H9 (cell line): ENCODE measurements at regions not wholly inside any gene's neighbourhood (a gene's known extent, or its start where the extent isn't known, plus 50 kb on each side); places are given as distances from the start of the nearest gene placed in this dataset.

Source experiments
- DNase-seq: peaks from one replicate; pipeline ENCODE4 v3.0.0-alpha.2; 2017
- H2AFZ ChIP-seq: one replicate; pipeline ENCODE4 v1.6.1; 2013; ENCODE audit warnings: mild to moderate bottlenecking, low read length, control low read depth, moderate library complexity
- H2AK5ac ChIP-seq: 2 replicates; pipeline ENCODE4 v1.6.1; 2013; ENCODE audit warnings: low read length, control low read depth, mixed read lengths; ENCODE audit not compliant: insufficient read length
- H2BK120ac ChIP-seq: one replicate; pipeline ENCODE4 v1.6.1; 2013; ENCODE audit warnings: low read depth, mild to moderate bottlenecking, low read length, control low read depth, inconsistent platforms; ENCODE audit not compliant: poor library complexity, severe bottlenecking
- H2BK12ac ChIP-seq: 2 replicates; pipeline ENCODE4 v1.6.1; 2013; ENCODE audit warnings: low read length, control low read depth, mixed read lengths, low read depth; ENCODE audit not compliant: insufficient read length
- H2BK15ac ChIP-seq: 2 replicates; pipeline ENCODE4 v1.6.1; 2013; ENCODE audit warnings: low read depth, low read length, control low read depth
- H2BK20ac ChIP-seq: one replicate; pipeline ENCODE4 v1.6.1; 2013; ENCODE audit warnings: low read depth, mild to moderate bottlenecking, low read length, control low read depth, inconsistent platforms; ENCODE audit not compliant: poor library complexity, severe bottlenecking
- H2BK5ac ChIP-seq: 2 replicates; pipeline ENCODE4 v1.6.1; 2013; ENCODE audit warnings: low read length, control low read depth, mixed read lengths; ENCODE audit not compliant: insufficient read length
- H3K14ac ChIP-seq: 2 replicates; pipeline ENCODE4 v1.6.1; 2013; ENCODE audit warnings: low read length, control low read depth; ENCODE audit not compliant: insufficient read depth
- H3K18ac ChIP-seq: 2 replicates; pipeline ENCODE4 v1.6.1; 2013; ENCODE audit warnings: low read depth, mild to moderate bottlenecking, mixed read lengths, low read length, control low read depth; ENCODE audit not compliant: insufficient read length
- H3K23ac ChIP-seq: 2 replicates; pipeline ENCODE4 v1.6.1; 2013; ENCODE audit warnings: low read length, control low read depth, mixed read lengths, low read depth; ENCODE audit not compliant: insufficient read length
- H3K23me2 ChIP-seq: 2 replicates; pipeline ENCODE4 v1.6.1; 2013; ENCODE audit warnings: low read depth, mild to moderate bottlenecking, mixed read lengths, low read length, control low read depth; ENCODE audit not compliant: insufficient read length, poor library complexity, severe bottlenecking
- H3K27ac ChIP-seq: 2 replicates; pipeline ENCODE4 v1.5.1; 2013; ENCODE audit warnings: low read length, control low read depth, mixed read lengths, low read depth; ENCODE audit not compliant: insufficient read length
- H3K27me3 ChIP-seq: 2 replicates; pipeline ENCODE4 v1.6.1; 2013; ENCODE audit warnings: low read length, control low read depth, inconsistent platforms; ENCODE audit not compliant: insufficient read depth
- H3K4ac ChIP-seq: 2 replicates; pipeline ENCODE4 v1.6.1; 2013; ENCODE audit warnings: low read depth, mild to moderate bottlenecking, control low read depth, inconsistent platforms, low read length, moderate library complexity
- H3K4me1 ChIP-seq: 2 replicates; pipeline ENCODE4 v1.6.1; 2013; ENCODE audit warnings: low read length, control low read depth, inconsistent platforms; ENCODE audit not compliant: insufficient read depth
- H3K4me2 ChIP-seq: 2 replicates; pipeline ENCODE4 v1.6.1; 2013; ENCODE audit warnings: low read length, control low read depth, mixed read lengths; ENCODE audit not compliant: insufficient read length, insufficient read depth
- H3K56ac ChIP-seq: 2 replicates; pipeline ENCODE4 v1.6.1; 2013; ENCODE audit warnings: low read depth, mild to moderate bottlenecking, mixed read lengths, low read length, control low read depth; ENCODE audit not compliant: insufficient read length
- H3K79me1 ChIP-seq: 2 replicates; pipeline ENCODE4 v1.6.1; 2013; ENCODE audit warnings: low read depth, mild to moderate bottlenecking, moderate library complexity, low read length, control low read depth, inconsistent platforms; ENCODE audit not compliant: insufficient read depth, poor library complexity, severe bottlenecking
- H3K79me2 ChIP-seq: 2 replicates; pipeline ENCODE4 v1.6.1; 2013; ENCODE audit warnings: low read length, control low read depth, inconsistent platforms; ENCODE audit not compliant: insufficient read depth
- H3K9ac ChIP-seq: 2 replicates; pipeline ENCODE4 v1.6.1; 2013; ENCODE audit warnings: low read length, control low read depth, mixed read lengths; ENCODE audit not compliant: insufficient read length; ENCODE audit errors: extremely low read depth
- H3K9me3 ChIP-seq: one replicate; pipeline ENCODE4 v1.6.1; 2013; ENCODE audit warnings: low read depth, low read length, inconsistent platforms; ENCODE audit not compliant: control insufficient read depth
- H3T11ph ChIP-seq: one replicate; pipeline ENCODE4 v1.6.1; 2013; ENCODE audit warnings: mild to moderate bottlenecking, low read length, control low read depth, inconsistent platforms
- H4K20me1 ChIP-seq: one replicate; pipeline ENCODE4 v1.6.1; 2013; ENCODE audit not compliant: control insufficient read depth, insufficient read length, insufficient read depth
- H4K5ac ChIP-seq: 2 replicates; pipeline ENCODE4 v1.6.1; 2013; ENCODE audit warnings: low read depth, mild to moderate bottlenecking, mixed read lengths, low read length, control low read depth; ENCODE audit not compliant: insufficient read length
- H4K8ac ChIP-seq: replicated peaks from 2 replicates; pipeline ENCODE4 v1.6.1; 2013; ENCODE audit warnings: low read length, control low read depth, mixed read lengths, low read depth; ENCODE audit not compliant: insufficient read length
- H4K91ac ChIP-seq: 2 replicates; pipeline ENCODE4 v1.6.1; 2013; ENCODE audit warnings: low read depth, mild to moderate bottlenecking, moderate library complexity, mixed read lengths, low read length, control low read depth; ENCODE audit not compliant: insufficient read length
- H3K27ac Mint-ChIP-seq, 3 experiments: 2 replicates in 2 of 3; 3 replicates in 1 of 3; pipeline ENCODE4 v1.8.0; 2020 to 2021; ENCODE audit warnings: mixed read lengths in 3 of 3, mild to moderate bottlenecking in 1 of 3, moderate library complexity in 1 of 3
- H3K27me3 Mint-ChIP-seq: 2 replicates; pipeline ENCODE4 v1.8.0; 2021; ENCODE audit warnings: low read depth, mild to moderate bottlenecking, moderate library complexity, mixed read lengths
- H3K36me3 Mint-ChIP-seq, 3 experiments: 2 replicates in 2 of 3; 3 replicates in 1 of 3; pipeline ENCODE4 v1.8.0; 2020 to 2021; ENCODE audit warnings: low read depth in 3 of 3, mixed read lengths in 3 of 3; ENCODE audit not compliant: insufficient read depth in 1 of 3
- H3K4me1 Mint-ChIP-seq, 2 experiments: 2 replicates each; pipeline ENCODE4 v1.8.0; 2020; ENCODE audit warnings: mixed read lengths in 2 of 2
- H3K4me3 Mint-ChIP-seq, 2 experiments: 2 replicates in 1 of 2; 3 replicates in 1 of 2; pipeline ENCODE4 v1.8.0; 2020 to 2021; ENCODE audit warnings: mild to moderate bottlenecking in 2 of 2, mixed read lengths in 2 of 2, moderate library complexity in 1 of 2
- H3K9me3 Mint-ChIP-seq, 2 experiments: 2 replicates in 1 of 2; 3 replicates in 1 of 2; pipeline ENCODE4 v1.8.0; 2020; ENCODE audit warnings: mild to moderate bottlenecking in 2 of 2, mixed read lengths in 2 of 2, moderate library complexity in 1 of 2
- WGBS: extraction: QIAGEN DNeasy Blood & Tissue Kit; methylation state at CpG from one replicate; pipeline ENCODE4 v1.1.7; 2013; ENCODE audit warnings: missing lambda C conversion rate, low lambda C conversion rate, mixed read lengths; ENCODE audit not compliant: insufficient read length; ENCODE audit errors: extremely low coverage; 5-methylcytosine and 5-hydroxymethylcytosine counted together
- TF ChIP-seq, protein P1 (sequence below): fragments of 200-600 bp; sonication (generic); conservative IDR thresholded peaks from 3 replicates; pipeline ENCODE4 v1.8.0; 2021; ENCODE audit warnings: antibody characterized with exemption, mild to moderate bottlenecking

DNA sequence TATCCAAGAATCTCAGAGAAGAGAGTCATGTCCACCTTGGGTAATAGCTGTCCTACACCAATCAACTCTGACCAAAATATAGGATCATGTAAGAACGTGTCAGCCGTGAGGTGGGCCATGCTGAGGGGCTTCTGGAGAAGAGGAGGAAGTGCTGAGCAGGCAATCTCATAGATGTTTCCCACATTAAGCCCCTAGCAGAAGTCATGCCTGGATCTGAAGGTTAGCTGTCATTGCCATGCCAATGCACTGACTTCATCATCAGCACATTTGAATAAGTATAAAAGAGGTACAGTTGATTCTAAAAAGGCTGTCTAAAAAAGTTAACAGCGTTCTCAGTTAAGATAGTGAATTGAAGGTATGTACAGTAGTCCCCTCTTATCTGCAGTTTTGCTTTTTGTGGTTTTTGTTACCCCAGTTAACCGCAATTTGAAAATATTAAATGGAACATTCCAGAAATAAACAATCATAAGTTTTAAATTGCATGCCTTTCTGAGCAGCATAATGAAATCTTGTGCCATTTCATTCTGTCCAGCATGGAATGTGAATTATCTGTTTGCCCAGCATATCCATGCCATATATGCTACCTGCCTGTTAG, 67.2 kb upstream of the TMEM17 start:
- H3K27ac ChIP-seq, result no peak overlapping the region
- no peak overlapping the region for H2BK15ac ChIP-seq
- no peak overlapping the region for H3K4ac ChIP-seq
- H4K20me1 ChIP-seq, result no peaks in the 10 kb centered on the region
- H2BK120ac ChIP-seq, result no peak overlapping the region
- H3K79me2 ChIP-seq, result no peaks in the 10 kb centered on the region
- H3K9me3 ChIP-seq, result no peaks in the 10 kb centered on the region
- H2AK5ac ChIP-seq, result no peak overlapping the region
- no peak overlapping the region for H2AFZ ChIP-seq
- H3K23me2 ChIP-seq, result peaks cover 9% of the 10 kb centered on the region
- Mint-ChIP-seq H3K27ac (no peak overlapping the region), H3K4me1 (peaks cover 14 to 16% of the 10 kb centered on the region in 2 experiments), H3K36me3 (no peaks in the 10 kb centered on the region), H3K27me3 (peaks cover 21% of the 10 kb centered on the region), H3K9me3 (no peaks in the 10 kb centered on the region), H3K4me3 (no peak overlapping the region)
- H3K14ac ChIP-seq, result no peak overlapping the region
- H3K4me2 ChIP-seq, result no peak overlapping the region
- no peak overlapping the region for H3T11ph ChIP-seq
- H3K4me1 ChIP-seq, result no peaks in the 10 kb centered on the region
- H2BK12ac ChIP-seq, result no peak overlapping the region
- peaks cover 4% of the 10 kb centered on the region; the same call in 1 of the 2 replicates for H3K27me3 ChIP-seq
- no peak overlapping the region for H3K9ac ChIP-seq
- WGBS, result no CpG with 5 or more reads among the region's 4 CpGs
- H3K23ac ChIP-seq, result no peak overlapping the region
- no peak overlapping the region for H3K18ac ChIP-seq
- H3K56ac ChIP-seq, result no peak overlapping the region
- no peak overlapping the region for H4K8ac ChIP-seq
- TF ChIP-seq, protein P1, sequence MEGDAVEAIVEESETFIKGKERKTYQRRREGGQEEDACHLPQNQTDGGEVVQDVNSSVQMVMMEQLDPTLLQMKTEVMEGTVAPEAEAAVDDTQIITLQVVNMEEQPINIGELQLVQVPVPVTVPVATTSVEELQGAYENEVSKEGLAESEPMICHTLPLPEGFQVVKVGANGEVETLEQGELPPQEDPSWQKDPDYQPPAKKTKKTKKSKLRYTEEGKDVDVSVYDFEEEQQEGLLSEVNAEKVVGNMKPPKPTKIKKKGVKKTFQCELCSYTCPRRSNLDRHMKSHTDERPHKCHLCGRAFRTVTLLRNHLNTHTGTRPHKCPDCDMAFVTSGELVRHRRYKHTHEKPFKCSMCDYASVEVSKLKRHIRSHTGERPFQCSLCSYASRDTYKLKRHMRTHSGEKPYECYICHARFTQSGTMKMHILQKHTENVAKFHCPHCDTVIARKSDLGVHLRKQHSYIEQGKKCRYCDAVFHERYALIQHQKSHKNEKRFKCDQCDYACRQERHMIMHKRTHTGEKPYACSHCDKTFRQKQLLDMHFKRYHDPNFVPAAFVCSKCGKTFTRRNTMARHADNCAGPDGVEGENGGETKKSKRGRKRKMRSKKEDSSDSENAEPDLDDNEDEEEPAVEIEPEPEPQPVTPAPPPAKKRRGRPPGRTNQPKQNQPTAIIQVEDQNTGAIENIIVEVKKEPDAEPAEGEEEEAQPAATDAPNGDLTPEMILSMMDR, result no peak
- no peak overlapping the region for H4K91ac ChIP-seq
- no peak overlapping the region for H2BK20ac ChIP-seq
- H3K79me1 ChIP-seq, result no peaks in the 10 kb centered on the region
- no peak overlapping the region for H2BK5ac ChIP-seq
- DNase-seq, result no peak
- H4K5ac ChIP-seq, result no peak overlapping the region
